ENCODE measurements at regions not wholly inside any gene's neighbourhood (a gene's known extent, or its start where the extent isn't known, plus 50 kb on each side); places are given as distances from the start of the nearest gene placed in this dataset.

DNA sequence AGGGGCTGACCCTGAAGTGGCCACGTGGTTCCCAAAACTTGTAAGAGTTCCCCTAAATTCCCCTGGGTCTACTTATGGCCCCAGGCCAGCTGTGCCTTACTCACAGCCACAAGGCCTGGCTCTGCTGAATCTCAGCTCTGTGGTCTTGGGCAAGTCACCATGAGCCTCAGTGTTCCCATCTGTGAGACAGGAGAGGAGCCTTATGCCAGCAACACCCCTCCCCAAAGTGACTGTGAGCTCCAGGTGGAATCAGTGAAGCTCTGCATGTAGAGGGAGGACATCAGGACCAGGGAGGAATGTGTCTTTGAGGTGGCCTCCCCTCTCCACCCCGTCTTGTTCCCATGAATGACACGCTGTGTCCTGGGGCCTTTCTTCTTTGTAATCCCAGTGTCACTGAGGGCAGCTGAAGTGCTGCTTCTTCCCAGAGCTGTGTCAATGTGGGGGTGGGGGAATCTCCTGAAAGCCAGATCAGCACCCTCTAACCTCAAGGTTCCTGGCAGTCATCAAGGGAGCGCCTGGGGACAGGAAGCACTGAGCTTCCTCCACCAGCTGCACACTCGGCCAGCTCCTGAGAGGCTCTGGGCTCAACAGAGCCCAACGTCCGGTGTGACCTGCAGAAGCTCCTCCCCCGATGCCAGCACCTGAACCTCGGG lies 258.9 kb downstream of the UACA start:
- peak; percentile 87 to 89 for DNase-seq
- no peaks in the 10 kb centered on the region for H3K9me3 ChIP-seq (replicated peaks)
- peaks cover 39% of the 10 kb centered on the region for H3K4me1 ChIP-seq
- no peak overlapping the region for H3K27ac ChIP-seq
- H3K36me3 ChIP-seq, result no peaks in the 10 kb centered on the region
- no peak overlapping the region for H3K4me3 ChIP-seq
- no peaks in the 10 kb centered on the region for H3K27me3 ChIP-seq

- no peaks in the 10 kb centered on the region for H3K36me3 ChIP-seq
- H3K4me1 ChIP-seq, result peaks cover 34% of the 10 kb centered on the region
- H3K27ac ChIP-seq, result no peak overlapping the region
- H3K9me3 ChIP-seq (replicated peaks), result no peaks in the 10 kb centered on the region
- H3K27me3 ChIP-seq, result no peaks in the 10 kb centered on the region
- no peak overlapping the region for H3K4me3 ChIP-seq
- peak in 1 of 2 experiments; percentile 34 for DNase-seq
Measured at GRCh38 chr15:70503798-70504298, 259.5 kb downstream of the UACA start.

- Histone ChIP-seq H3K27me3 (no peaks in the 10 kb centered on the region), H3K36me3 (no peaks in the 10 kb centered on the region), H3K9me3 (replicated peaks) (no peaks in the 10 kb centered on the region), H3K27ac (no peak overlapping the region), H3K4me3 (no peak overlapping the region), H3K4me1 (peaks cover 29% of the 10 kb centered on the region)
- no peak for DNase-seq
Measured at GRCh38 chr15:70503073-70503745, 260.1 kb downstream of the UACA start.

DNA sequence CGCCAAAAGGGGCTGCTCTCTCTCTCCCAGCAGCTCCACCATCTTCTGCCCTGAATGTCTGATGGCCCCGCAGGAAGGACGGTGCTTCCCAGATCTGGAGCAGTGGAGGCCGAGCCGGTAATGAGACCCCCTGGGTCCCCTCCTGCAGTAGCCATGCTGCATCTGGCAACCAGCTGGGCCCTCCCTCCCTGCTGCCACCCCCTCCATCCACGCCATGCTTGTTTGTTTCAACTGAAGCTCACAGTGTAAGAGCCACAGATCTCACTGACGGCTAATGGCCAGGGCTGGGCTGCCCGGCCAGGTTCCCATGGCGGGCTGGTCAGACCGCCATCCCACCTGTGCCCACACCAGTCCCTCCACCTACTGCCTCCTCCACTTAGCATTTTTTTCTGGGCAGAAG lies 260.8 kb downstream of the UACA start:
- H3K4me1 ChIP-seq, result peaks cover 29% of the 10 kb centered on the region
- H3K27ac ChIP-seq, result no peak overlapping the region
- no peak for DNase-seq
- no peaks in the 10 kb centered on the region for H3K36me3 ChIP-seq
- H3K9me3 ChIP-seq (replicated peaks), result no peaks in the 10 kb centered on the region
- no peak overlapping the region for H3K4me3 ChIP-seq
- no peaks in the 10 kb centered on the region for H3K27me3 ChIP-seq

DNA sequence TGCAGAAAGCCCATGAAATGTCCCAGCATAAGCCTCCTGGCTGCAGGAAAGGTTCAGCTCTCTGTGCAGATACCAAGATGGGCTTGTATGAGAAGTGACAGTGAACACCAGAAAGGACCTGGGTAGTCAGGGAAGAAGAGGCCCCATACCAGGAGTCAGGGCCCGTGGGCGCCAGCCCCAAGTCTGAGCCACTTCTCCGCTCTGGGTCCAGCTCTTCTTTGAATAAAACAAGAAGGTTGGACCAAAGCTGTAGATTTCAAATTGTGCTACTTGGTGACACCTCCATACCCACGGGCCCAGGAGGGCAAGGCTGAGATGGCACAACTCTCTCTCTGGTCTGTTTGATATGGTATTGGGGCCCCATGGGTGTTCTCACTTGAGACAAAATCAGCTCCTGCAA lies 261.5 kb downstream of the UACA start:
- Histone ChIP-seq H3K4me1 (peaks cover 29% of the 10 kb centered on the region), H3K27ac (no peak overlapping the region), H3K27me3 (no peaks in the 10 kb centered on the region), H3K36me3 (no peaks in the 10 kb centered on the region), H3K9me3 (replicated peaks) (no peaks in the 10 kb centered on the region), H3K4me3 (no peak overlapping the region)
- no peak for DNase-seq

GRCh38 chr15:70501121-70501727 lies 262.1 kb downstream of the UACA start:
- H3K4me3 ChIP-seq, result no peak overlapping the region
- H3K27me3 ChIP-seq, result no peaks in the 10 kb centered on the region
- H3K36me3 ChIP-seq, result no peaks in the 10 kb centered on the region
- H3K4me1 ChIP-seq, result peaks cover 29% of the 10 kb centered on the region
- no peak for DNase-seq
- no peaks in the 10 kb centered on the region for H3K9me3 ChIP-seq (replicated peaks)
- H3K27ac ChIP-seq, result no peak overlapping the region

DNA sequence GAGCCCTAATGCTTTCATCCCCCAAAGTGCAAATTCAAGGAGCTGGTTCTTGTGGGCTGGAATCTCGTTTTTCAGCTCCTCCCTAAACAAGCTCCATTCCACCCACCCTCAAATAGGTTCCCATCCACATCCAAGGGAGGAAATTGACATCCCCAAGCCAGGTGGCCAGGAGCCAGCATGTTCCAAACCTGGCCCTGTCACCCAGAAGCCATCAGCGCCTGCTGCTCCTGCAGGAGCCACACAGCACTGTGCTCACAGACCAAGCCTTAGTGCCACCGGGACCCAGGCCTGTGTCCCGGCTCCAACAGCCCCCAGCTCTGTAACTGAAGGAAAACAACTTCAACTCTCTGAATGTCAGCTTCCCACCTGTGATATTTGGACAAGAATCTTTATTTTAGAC lies 263.6 kb downstream of the UACA start:
- H3K27ac ChIP-seq, result no peak overlapping the region
- no peaks in the 10 kb centered on the region for H3K36me3 ChIP-seq
- H3K9me3 ChIP-seq (replicated peaks), result no peaks in the 10 kb centered on the region
- H3K4me3 ChIP-seq, result no peak overlapping the region
- no peak for DNase-seq
- peaks cover 27% of the 10 kb centered on the region for H3K4me1 ChIP-seq
- H3K27me3 ChIP-seq, result no peaks in the 10 kb centered on the region

- Histone ChIP-seq H3K36me3 (no peaks in the 10 kb centered on the region), H3K9me3 (replicated peaks) (no peaks in the 10 kb centered on the region), H3K4me3 (no peak overlapping the region), H3K27ac (no peak overlapping the region), H3K27me3 (no peaks in the 10 kb centered on the region), H3K4me1 (peaks cover 28% of the 10 kb centered on the region)
- DNase-seq, result no peak
Measured at GRCh38 chr15:70498096-70498626, 265.2 kb downstream of the UACA start.

GRCh38 chr15:70497661-70498060 lies 265.7 kb downstream of the UACA start:
- Histone ChIP-seq H3K27me3 (no peaks in the 10 kb centered on the region), H3K27ac (no peak overlapping the region), H3K36me3 (no peaks in the 10 kb centered on the region), H3K4me3 (no peak overlapping the region), H3K9me3 (replicated peaks) (no peaks in the 10 kb centered on the region), H3K4me1 (peaks cover 31% of the 10 kb centered on the region)
- DNase-seq, result no peak

- no peak overlapping the region for H3K27ac ChIP-seq
- H3K4me3 ChIP-seq, result no peak overlapping the region
- H3K36me3 ChIP-seq, result no peaks in the 10 kb centered on the region
- no peaks in the 10 kb centered on the region for H3K27me3 ChIP-seq
- peaks cover 42% of the 10 kb centered on the region for H3K4me1 ChIP-seq
- no peak for DNase-seq
- H3K9me3 ChIP-seq (replicated peaks), result no peaks in the 10 kb centered on the region
Measured at GRCh38 chr15:70495991-70496599, 267.3 kb downstream of the UACA start.

DNA sequence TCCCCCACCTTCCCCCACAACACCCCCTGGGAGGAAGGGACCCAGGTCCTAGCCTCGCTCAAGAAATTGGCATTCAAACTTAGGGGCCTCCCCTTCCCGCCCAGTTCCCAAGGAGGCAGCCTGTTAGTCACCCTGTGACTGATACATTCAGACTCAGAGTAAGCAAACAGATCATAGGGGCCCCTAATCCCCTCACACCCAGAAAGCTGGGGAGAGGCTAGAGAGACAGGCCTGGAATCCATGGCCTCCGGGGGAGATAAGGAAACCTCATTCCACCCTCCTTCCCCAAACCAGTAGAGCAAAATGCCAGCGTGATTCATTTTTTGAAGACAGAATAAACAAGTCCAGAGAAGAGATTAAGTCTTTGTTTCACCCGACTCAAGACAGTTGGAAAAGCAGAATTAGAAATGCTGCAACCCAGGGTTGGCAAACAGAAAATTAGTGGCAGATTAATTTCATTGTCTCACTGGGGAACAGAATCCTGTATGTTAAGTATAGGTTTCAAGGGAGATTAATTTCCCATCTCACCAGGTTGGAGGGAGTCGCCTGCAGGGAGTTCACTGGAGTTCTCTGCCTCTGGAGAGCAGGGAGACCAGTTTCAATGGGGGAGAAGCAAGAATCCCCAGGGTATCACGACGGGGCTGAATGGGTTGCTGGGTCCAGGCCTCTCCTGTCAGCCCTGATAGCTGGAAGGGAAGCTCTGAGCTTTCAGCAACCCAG lies 268.3 kb downstream of the UACA start:
- no peaks in the 10 kb centered on the region for H3K27me3 ChIP-seq
- H3K4me3 ChIP-seq, result no peak overlapping the region
- peaks cover 42% of the 10 kb centered on the region for H3K4me1 ChIP-seq
- H3K36me3 ChIP-seq, result no peaks in the 10 kb centered on the region
- peak; percentile 96 to 98 for DNase-seq
- peak overlapping the region; percentile 90 for H3K27ac ChIP-seq
- no peaks in the 10 kb centered on the region for H3K9me3 ChIP-seq (replicated peaks)

GRCh38 chr15:70494517-70494851 lies 268.9 kb downstream of the UACA start:
- Histone ChIP-seq H3K9me3 (replicated peaks) (no peaks in the 10 kb centered on the region), H3K27me3 (no peaks in the 10 kb centered on the region), H3K4me3 (no peak overlapping the region), H3K4me1 (peaks cover 42% of the 10 kb centered on the region), H3K27ac (peak overlapping the region; percentile 90), H3K36me3 (no peaks in the 10 kb centered on the region)
- DNase-seq, result no peak

DNA sequence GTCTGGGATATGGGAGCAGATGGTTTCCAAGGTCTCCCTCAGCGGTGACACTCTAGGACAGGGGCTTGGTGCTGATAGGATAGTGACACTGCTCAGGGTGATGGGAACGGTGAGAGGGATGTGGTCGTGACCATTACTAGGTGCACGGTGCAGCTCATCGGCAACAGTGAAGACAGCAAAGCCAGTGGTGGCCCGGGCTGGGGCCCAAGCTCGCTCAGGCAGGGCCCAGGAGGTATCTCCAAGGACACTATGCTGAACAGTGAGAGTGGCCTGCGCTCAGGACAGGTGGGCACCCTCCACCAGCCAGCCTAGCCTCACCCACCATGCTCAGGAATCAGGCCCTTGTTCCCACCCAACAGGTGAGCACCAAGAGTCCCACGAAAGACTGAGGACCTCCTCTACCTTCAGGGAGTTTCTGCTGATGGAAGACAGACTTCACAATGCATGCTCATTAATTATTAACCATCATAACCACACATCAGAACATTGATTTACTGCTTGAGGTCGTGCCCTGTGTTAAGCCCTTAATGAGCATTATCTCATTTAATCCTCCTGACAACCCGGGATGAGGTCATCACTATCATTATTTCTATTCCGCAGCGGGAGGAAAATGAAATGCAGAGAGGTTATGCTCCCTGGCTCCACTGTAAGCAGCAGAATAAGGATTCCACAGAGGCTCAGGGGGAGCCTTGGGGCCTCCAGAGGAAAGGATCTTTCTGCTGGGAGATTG lies 269.4 kb downstream of the UACA start:
- peaks cover 42% of the 10 kb centered on the region for H3K4me1 ChIP-seq
- H3K27me3 ChIP-seq, result no peaks in the 10 kb centered on the region
- H3K9me3 ChIP-seq (replicated peaks), result no peaks in the 10 kb centered on the region
- H3K4me3 ChIP-seq, result no peak overlapping the region
- DNase-seq, result peak; percentile 78 to 91
- H3K36me3 ChIP-seq, result no peaks in the 10 kb centered on the region
- H3K27ac ChIP-seq, result peak overlapping the region; percentile 90

DNA sequence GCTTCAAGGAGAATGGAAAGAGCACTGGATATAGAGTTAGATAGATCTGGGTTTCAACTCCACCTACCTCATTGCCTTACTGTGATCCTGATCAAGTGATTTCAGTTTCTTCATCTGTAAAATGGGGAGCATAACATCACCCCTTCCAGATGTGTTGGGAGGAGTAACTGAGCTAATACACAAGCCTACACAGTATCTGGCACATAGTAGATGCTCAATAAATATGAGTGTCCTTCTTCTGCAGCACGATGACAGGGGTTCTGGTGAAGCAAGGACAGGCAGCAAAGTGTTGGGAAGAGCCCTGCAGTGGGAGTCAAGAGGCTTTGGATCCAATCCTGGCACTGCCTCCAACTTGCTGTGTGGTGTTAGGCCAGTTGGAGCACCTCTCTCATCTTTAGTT lies 270.0 kb downstream of the UACA start:
- H3K36me3 ChIP-seq, result no peaks in the 10 kb centered on the region
- H3K4me1 ChIP-seq, result peaks cover 42% of the 10 kb centered on the region
- DNase-seq, result no peak
- H3K27ac ChIP-seq, result peak overlapping the region; percentile 90
- H3K27me3 ChIP-seq, result no peaks in the 10 kb centered on the region
- H3K9me3 ChIP-seq (replicated peaks), result no peaks in the 10 kb centered on the region
- no peak overlapping the region for H3K4me3 ChIP-seq
